Hematopoietic multipotent progenitor cell treated with erythropoietin and hydrocortisone succinate and interleukin-3 and kit ligand, for 8 days (in vitro differentiated cells): ENCODE measurements at regions not wholly inside any gene's neighbourhood (a gene's known extent, or its start where the extent isn't known, plus 50 kb on each side); places are given as distances from the start of the nearest gene placed in this dataset.
"Not testable (repeated sequence)": the region's sequence is repeated elsewhere in the genome, so short reads cannot be mapped to it uniquely, and the experiment has no call there.

Experiments used
- DNase-seq: peaks from one replicate; pipeline ENCODE4 v3.0.0-alpha.2; 2015

- DNase-seq = no peak
Observed at GRCh38 chr10:125451319-125451718, 231.6 kb downstream of the TEX36 start.

GRCh38 chr10:125450218-125450617, 232.7 kb downstream of the TEX36 start:
- DNase-seq = no peak

- DNase-seq = no peak
Observed at GRCh38 chr10:125449571-125449970, 233.4 kb downstream of the TEX36 start.

GRCh38 chr10:125448596-125448995, 234.4 kb downstream of the TEX36 start:
- DNase-seq = peak; percentile 7

- no peak for DNase-seq
Observed at GRCh38 chr10:125444790-125445189, 238.2 kb downstream of the TEX36 start.

- no peak for DNase-seq
Observed at GRCh38 chr10:125442856-125443540, 240.0 kb downstream of the TEX36 start.

GRCh38 chr10:125441151-125441550, 241.8 kb downstream of the TEX36 start:
- no peak for DNase-seq

- no peak for DNase-seq
Observed at GRCh38 chr10:125431149-125431548, 251.8 kb downstream of the TEX36 start.

GRCh38 chr10:125428054-125428453, 254.9 kb downstream of the TEX36 start:
- DNase-seq = no peak

- DNase-seq = no peak
Observed at GRCh38 chr10:125424191-125424847, 258.6 kb downstream of the TEX36 start.

- no peak for DNase-seq
Observed at GRCh38 chr10:125423569-125423968, 259.4 kb downstream of the TEX36 start.

- DNase-seq = no peak
Observed at GRCh38 chr10:125419831-125420230, 259.5 kb upstream of the CTBP2 start.

- no peak for DNase-seq
Observed at GRCh38 chr10:125419146-125419545, 258.8 kb upstream of the CTBP2 start.

GRCh38 chr10:125417605-125418004, 257.2 kb upstream of the CTBP2 start:
- no peak for DNase-seq

- no peak for DNase-seq
Observed at GRCh38 chr10:125415964-125416363, 255.6 kb upstream of the CTBP2 start.

- no peak for DNase-seq
Observed at GRCh38 chr10:125415006-125415633, 254.8 kb upstream of the CTBP2 start.

GRCh38 chr10:125411724-125412123, 251.4 kb upstream of the CTBP2 start:
- no peak for DNase-seq

GRCh38 chr10:125409756-125410155, 249.4 kb upstream of the CTBP2 start:
- DNase-seq = no peak

GRCh38 chr10:125407557-125407956, 247.2 kb upstream of the CTBP2 start:
- no peak for DNase-seq

GRCh38 chr10:125407000-125407502, 246.7 kb upstream of the CTBP2 start:
- no peak for DNase-seq

GRCh38 chr10:125404902-125405301, 244.5 kb upstream of the CTBP2 start:
- not testable (repeated sequence) for DNase-seq

- no peak for DNase-seq
Observed at GRCh38 chr10:125401462-125401861, 241.1 kb upstream of the CTBP2 start.

GRCh38 chr10:125399289-125399688, 238.9 kb upstream of the CTBP2 start:
- DNase-seq = no peak

GRCh38 chr10:125398270-125398669, 237.9 kb upstream of the CTBP2 start:
- no peak for DNase-seq
